GM23338 (cell line): ENCODE measurements at regions not wholly inside any gene's neighbourhood (a gene's known extent, or its start where the extent isn't known, plus 50 kb on each side); places are given as distances from the start of the nearest gene placed in this dataset.

ENCODE experiments used
- ATAC-seq: fragments of 200-7000 bp; cut with Tn5 transposase; 3 replicates; pipeline ENCODE4 v1.9.1; 2020
- DNase-seq: peaks from one replicate; pipeline ENCODE4 v3.0.0-alpha.2; 2015; ENCODE audit warnings: low spot score
- H2AFZ ChIP-seq: fragments of 200-600 bp; sonication (generic); 2 replicates; pipeline ENCODE4 v1.8.0; 2016; ENCODE audit warnings: antibody characterized with exemption, mild to moderate bottlenecking, moderate library complexity
- H3F3A ChIP-seq: fragments of 200-600 bp; sonication (generic); replicated peaks from 2 replicates; pipeline ENCODE4 v1.8.0; 2017; ENCODE audit warnings: antibody characterized with exemption, mixed run types, low read depth
- H3K27ac ChIP-seq: fragments of 200-600 bp; sonication (generic); 2 replicates; pipeline ENCODE4 v1.6.1; 2016; ENCODE audit warnings: low read depth
- H3K27me3 ChIP-seq: fragments of 200-600 bp; sonication (generic); 2 replicates; pipeline ENCODE4 v1.8.0; 2016; ENCODE audit warnings: mild to moderate bottlenecking, mixed run types, moderate library complexity; ENCODE audit not compliant: insufficient read depth
- H3K36me3 ChIP-seq: fragments of 200-600 bp; sonication (generic); 2 replicates; pipeline ENCODE4 v1.8.0; 2016; ENCODE audit warnings: mild to moderate bottlenecking; ENCODE audit not compliant: insufficient read depth
- H3K4me1 ChIP-seq: fragments of 200-600 bp; sonication (generic); 2 replicates; pipeline ENCODE4 v1.8.0; 2016; ENCODE audit warnings: mild to moderate bottlenecking, moderate library complexity; ENCODE audit not compliant: insufficient read depth
- H3K4me2 ChIP-seq: fragments of 200-600 bp; sonication (generic); 2 replicates; pipeline ENCODE4 v1.7.1; 2017; ENCODE audit warnings: mixed run types
- H3K4me3 ChIP-seq: fragments of 200-600 bp; sonication (generic); 2 replicates; pipeline ENCODE4 v1.6.1; 2016; ENCODE audit warnings: mixed run types
- H3K79me2 ChIP-seq: fragments of 200-600 bp; sonication (generic); replicated peaks from 2 replicates; pipeline ENCODE4 v1.8.0; 2017; ENCODE audit warnings: mild to moderate bottlenecking; ENCODE audit not compliant: insufficient read depth
- H3K9me2 ChIP-seq: fragments of 200-600 bp; sonication (generic); 2 replicates; pipeline ENCODE4 v1.8.0; 2017; ENCODE audit not compliant: insufficient read depth
- H4K20me1 ChIP-seq: fragments of 200-600 bp; sonication (generic); replicated peaks from 2 replicates; pipeline ENCODE4 v1.8.0; 2017; ENCODE audit warnings: mild to moderate bottlenecking; ENCODE audit not compliant: insufficient read depth
- H3K27ac Mint-ChIP-seq: 2 replicates; pipeline ENCODE4 v1.8.0; 2020; ENCODE audit warnings: inconsistent platforms, mild to moderate bottlenecking, moderate library complexity, mixed read lengths
- H3K27me3 Mint-ChIP-seq: 3 replicates; pipeline ENCODE4 v1.8.0; 2022; ENCODE audit warnings: low read depth, mild to moderate bottlenecking, moderate library complexity, mixed read lengths, inconsistent platforms; ENCODE audit not compliant: insufficient read depth, poor library complexity
- H3K36me3 Mint-ChIP-seq: 3 replicates; pipeline ENCODE4 v1.8.0; 2021; ENCODE audit warnings: low read depth, mild to moderate bottlenecking, inconsistent platforms, moderate library complexity, mixed read lengths
- H3K4me1 Mint-ChIP-seq: 3 replicates; pipeline ENCODE4 v1.8.0; 2020; ENCODE audit warnings: mild to moderate bottlenecking, inconsistent platforms, mixed read lengths
- H3K4me3 Mint-ChIP-seq: 3 replicates; pipeline ENCODE4 v1.8.0; 2021; ENCODE audit warnings: moderate library complexity, mild to moderate bottlenecking, inconsistent platforms, mixed read lengths
- H3K9me3 Mint-ChIP-seq: 3 replicates; pipeline ENCODE4 v1.8.0; 2020; ENCODE audit warnings: moderate library complexity, mild to moderate bottlenecking, inconsistent platforms, mixed read lengths
- CTCF ChIP-seq, 2 experiments: fragments of 200-600 bp in 1 of 2; sonication (generic) in 1 of 2; conservative IDR thresholded peaks; 2 replicates each; pipeline versions ENCODE4 v1.5.1 to v1.6.1; 2016 to 2017; ENCODE audit warnings: antibody characterized with exemption in 2 of 2, low read depth in 2 of 2, mild to moderate bottlenecking in 2 of 2, moderate library complexity in 1 of 2
- ETS1 ChIP-seq: IDR thresholded peaks from 2 replicates; pipeline ENCODE4 v1.6.1; 2016; ENCODE audit warnings: antibody characterized with exemption
- STAT1 ChIP-seq: IDR thresholded peaks from one replicate; pipeline ENCODE4 v1.6.1; 2016; ENCODE audit warnings: antibody characterized with exemption; ENCODE audit not compliant: unreplicated experiment
- ZNF331 ChIP-seq: fragments of 250-450 bp; sonication (Bioruptor Pico); IDR thresholded peaks from 2 replicates; pipeline ENCODE4 v1.5.0; 2020; ENCODE audit warnings: low read depth, mild to moderate bottlenecking, moderate library complexity
- ZNF462 ChIP-seq: fragments of 250-450 bp; sonication (Bioruptor Pico); IDR thresholded peaks from 2 replicates; pipeline ENCODE4 v1.5.0; 2020; ENCODE audit warnings: mild to moderate bottlenecking, moderate library complexity

- TF ChIP-seq ZNF462 (CRISPR knock-in tag) (no peak), STAT1 (no peak), ETS1 (no peak)
These were observed 807.3 kb downstream of the TSN start (continued) for GRCh38 chr2:122562775-122563174.

- no peaks in the 10 kb centered on the region for H3K4me1 Mint-ChIP-seq
- TF ChIP-seq ZNF462 (CRISPR knock-in tag), result no peak
- TF ChIP-seq ZNF331, result no peak
- TF ChIP-seq CTCF (conservative IDR thresholded peaks at IDR 0.05; ENCODE audit: low read depth in 2 of 2), result no peak
- no peak for TF ChIP-seq ETS1
These were observed 808.3 kb downstream of the TSN start for GRCh38 chr2:122563781-122564180.

More at GRCh38 chr2:122563781-122564180, 808.3 kb downstream of the TSN start:
- Histone ChIP-seq H3K79me2 (no peaks in the 10 kb centered on the region), H3K27ac (no peak overlapping the region), H3K36me3 (no peaks in the 10 kb centered on the region), H3K9me2 (peaks cover 13% of the 10 kb centered on the region), H3K27me3 (no peaks in the 10 kb centered on the region), H3K4me1 (no peaks in the 10 kb centered on the region), H2AFZ (no peak overlapping the region), H3K4me2 (no peak overlapping the region), H3F3A (no peaks in the 10 kb centered on the region), H4K20me1 (no peaks in the 10 kb centered on the region), H3K4me3 (no peak overlapping the region)
- Mint-ChIP-seq H3K36me3 (no peaks in the 10 kb centered on the region), H3K9me3 (no peaks in the 10 kb centered on the region), H3K27me3 (no peaks in the 10 kb centered on the region), H3K27ac (no peak overlapping the region), H3K4me3 (no peak overlapping the region)
- ATAC-seq (no peak), DNase-seq (no peak)
